ENCODE measurements at regions not wholly inside any gene's neighbourhood (a gene's known extent, or its start where the extent isn't known, plus 50 kb on each side); places are given as distances from the start of the nearest gene placed in this dataset.

DNA sequence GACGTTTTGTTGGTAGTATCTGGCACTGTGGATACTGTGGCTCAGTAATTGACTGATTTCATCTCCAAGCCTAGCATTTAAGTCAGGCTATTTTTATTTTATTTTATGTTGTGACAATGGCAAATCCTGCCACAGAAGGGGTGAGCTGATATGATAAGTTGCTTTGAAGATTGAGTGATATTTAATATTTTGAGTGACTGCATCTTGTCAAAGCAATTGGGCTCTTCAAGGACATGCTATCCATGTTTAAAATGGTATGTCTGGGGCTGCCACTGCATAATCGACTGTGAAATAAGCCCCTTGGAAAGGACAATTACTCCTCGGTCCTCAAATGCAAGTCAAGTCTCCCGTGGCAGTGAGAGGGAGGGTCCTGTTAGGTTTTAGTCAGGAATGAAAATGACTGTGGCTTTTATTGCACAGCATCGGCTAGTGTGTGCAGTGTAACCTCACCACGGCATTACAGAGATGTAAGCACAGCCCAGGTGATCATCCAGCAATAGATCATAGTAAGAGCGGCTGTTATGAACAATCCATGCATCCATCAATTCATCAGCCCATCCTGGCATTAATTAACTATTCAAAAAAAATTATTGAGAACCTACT, 178.2 kb downstream of the GBA3 start:
- DNase-seq (ENCODE audit: low spot score), result no peak

DNA sequence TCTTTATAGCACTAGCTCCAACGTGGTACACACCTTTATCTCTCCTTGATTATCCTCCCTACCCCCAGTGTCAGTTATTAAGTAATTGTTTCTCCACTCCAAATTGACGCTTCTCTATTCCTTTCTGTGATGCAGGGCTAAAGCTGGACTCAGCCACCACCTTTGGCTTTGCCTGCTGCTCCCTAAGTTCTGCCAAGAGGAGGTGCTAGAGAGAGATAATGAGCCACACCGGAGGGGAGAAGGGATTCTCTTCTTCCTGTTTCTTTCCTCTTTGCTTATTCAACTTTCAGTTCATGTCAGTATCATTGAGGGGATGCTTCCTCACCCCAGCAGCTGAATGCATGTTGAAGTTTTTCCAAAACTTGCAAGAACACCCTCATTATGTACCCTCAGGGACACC, 176.5 kb downstream of the GBA3 start:
- DNase-seq (ENCODE audit: low spot score), result no peak
